Vagina (tissue), 2 donors: ENCODE measurements at regions not wholly inside any gene's neighbourhood (a gene's known extent, or its start where the extent isn't known, plus 50 kb on each side); places are given as distances from the start of the nearest gene placed in this dataset.

Source experiments
- DNase-seq, 2 donors: peaks; one replicate each; pipeline ENCODE4 v3.0.0-alpha.2; 2017; ENCODE audit errors: extremely low spot score in 2 of 2
- H3K27ac ChIP-seq: fragments of 200-600 bp; sonication (generic); one replicate; pipeline ENCODE4 v1.5.1; 2019
- H3K27me3 ChIP-seq: fragments of 200-600 bp; sonication (generic); one replicate; pipeline ENCODE4 v1.5.1; 2019
- H3K36me3 ChIP-seq, 2 donors: fragments of 200-600 bp; sonication (generic); one replicate each; pipeline ENCODE4 v1.5.1; 2017 to 2019
- H3K4me1 ChIP-seq: fragments of 200-600 bp; sonication (generic); one replicate; pipeline ENCODE4 v1.5.1; 2019
- H3K4me3 ChIP-seq, 2 donors: fragments of 200-600 bp; sonication (generic); 1 replicate in 1 of 2; 2 replicates in 1 of 2; pipeline ENCODE4 v1.5.1; 2016 to 2019
- H3K9me3 ChIP-seq: fragments of 200-600 bp; sonication (generic); one replicate; pipeline ENCODE4 v1.5.1; 2019
- CTCF ChIP-seq, 3 experiments: fragments of 450-650 bp in 2 of 3; fragments of 200-600 bp in 1 of 3; sonication (generic) in 1 of 3; IDR thresholded peaks; one replicate each; pipeline ENCODE4 v1.5.1; 2017 to 2019; ENCODE audit warnings: antibody characterized with exemption in 3 of 3, mild to moderate bottlenecking in 2 of 3, moderate library complexity in 2 of 3
- POLR2A ChIP-seq, 2 donors: fragments of 450-650 bp; IDR thresholded peaks; one replicate each; pipeline ENCODE4 v1.6.1; 2017; ENCODE audit warnings: antibody characterized with exemption in 2 of 2, mild to moderate bottlenecking in 2 of 2, moderate library complexity in 2 of 2
- POLR2AphosphoS5 ChIP-seq, 2 donors: sonication (generic); formaldehyde crosslinking; IDR thresholded peaks; one replicate each; pipeline ENCODE4 v1.9.0; 2017; ENCODE audit warnings: antibody characterized with exemption in 2 of 2, mild to moderate bottlenecking in 2 of 2, low read depth in 1 of 2; ENCODE audit not compliant: insufficient read depth in 1 of 2
- intact Hi-C: fragments of 100-400 bp; cut with DNase I; formaldehyde crosslinking; loops from one replicate; pipeline ENCODE4 v1.15.1; 2023

GRCh38 chr11:129275828-129276227 lies 83.7 kb upstream of the ARHGAP32 start:
- Histone ChIP-seq H3K9me3 (no peaks in the 10 kb centered on the region), H3K27ac (no peak overlapping the region), H3K36me3 (no peaks in the 10 kb centered on the region), H3K4me3 (no peak overlapping the region), H3K27me3 (no peaks in the 10 kb centered on the region), H3K4me1 (peaks cover 61% of the 10 kb centered on the region)
- no peak for DNase-seq
- no peak for TF ChIP-seq CTCF (IDR thresholded peaks at IDR 0.05)
- intact Hi-C loops, result no loop called here

- Histone ChIP-seq H3K27me3 (no peaks in the 10 kb centered on the region), H3K36me3 (no peaks in the 10 kb centered on the region), H3K4me3 (no peak overlapping the region), H3K4me1 (peaks cover 52% of the 10 kb centered on the region), H3K9me3 (no peaks in the 10 kb centered on the region), H3K27ac (no peak overlapping the region)
- DNase-seq, result no peak
- intact Hi-C loops, result no loop called here
- no peak for TF ChIP-seq POLR2A (IDR thresholded peaks at IDR 0.05)
- no peak for TF ChIP-seq POLR2AphosphoS5 (IDR thresholded peaks at IDR 0.05; ENCODE audit: insufficient read depth in 1 of 2, low read depth in 1 of 2)
- TF ChIP-seq CTCF (IDR thresholded peaks at IDR 0.05), result no peak
Observed at GRCh38 chr11:129273944-129274711, 82.0 kb upstream of the ARHGAP32 start.

GRCh38 chr11:129273322-129273721 lies 81.2 kb upstream of the ARHGAP32 start:
- Histone ChIP-seq H3K9me3 (no peaks in the 10 kb centered on the region), H3K4me3 (no peak overlapping the region), H3K27me3 (no peaks in the 10 kb centered on the region), H3K27ac (no peak overlapping the region), H3K4me1 (peaks cover 49% of the 10 kb centered on the region), H3K36me3 (no peaks in the 10 kb centered on the region)
- no peak for TF ChIP-seq POLR2A (IDR thresholded peaks at IDR 0.05)
- no peak for TF ChIP-seq CTCF (IDR thresholded peaks at IDR 0.05)
- TF ChIP-seq POLR2AphosphoS5 (IDR thresholded peaks at IDR 0.05; ENCODE audit: insufficient read depth in 1 of 2, low read depth in 1 of 2), result no peak
- intact Hi-C loops, result no loop called here
- no peak for DNase-seq

GRCh38 chr11:129271030-129271429 lies 78.9 kb upstream of the ARHGAP32 start:
- no peak for DNase-seq
- Histone ChIP-seq H3K27ac (no peak overlapping the region), H3K27me3 (no peaks in the 10 kb centered on the region), H3K4me3 (no peak overlapping the region), H3K9me3 (no peaks in the 10 kb centered on the region), H3K36me3 (no peaks in the 10 kb centered on the region), H3K4me1 (peaks cover 27% of the 10 kb centered on the region)
- TF ChIP-seq POLR2AphosphoS5 (IDR thresholded peaks at IDR 0.05; ENCODE audit: insufficient read depth in 1 of 2, low read depth in 1 of 2) (no peak), POLR2A (IDR thresholded peaks at IDR 0.05) (no peak), CTCF (IDR thresholded peaks at IDR 0.05) (no peak)
- intact Hi-C loops, result no loop called here

GRCh38 chr11:129270446-129270845 lies 78.3 kb upstream of the ARHGAP32 start:
- no peaks in the 10 kb centered on the region for H3K36me3 ChIP-seq
- TF ChIP-seq POLR2AphosphoS5 (IDR thresholded peaks at IDR 0.05; ENCODE audit: insufficient read depth in 1 of 2, low read depth in 1 of 2), result no peak
- no peak for TF ChIP-seq CTCF (IDR thresholded peaks at IDR 0.05)
- TF ChIP-seq POLR2A (IDR thresholded peaks at IDR 0.05), result no peak
- no peak overlapping the region for H3K4me3 ChIP-seq
- no peaks in the 10 kb centered on the region for H3K27me3 ChIP-seq
- no peaks in the 10 kb centered on the region for H3K9me3 ChIP-seq
- no peak for DNase-seq
- peaks cover 21% of the 10 kb centered on the region for H3K4me1 ChIP-seq
- intact Hi-C loops, result no loop called here
- H3K27ac ChIP-seq, result no peak overlapping the region
